Testis (tissue), 2 donors: ENCODE measurements at regions not wholly inside any gene's neighbourhood (a gene's known extent, or its start where the extent isn't known, plus 50 kb on each side); places are given as distances from the start of the nearest gene placed in this dataset.
A peak's percentile ranks its signal among the peaks of the same experiment; 100 is the strongest.

Experiments used
- DNase-seq: peaks from one replicate; pipeline ENCODE4 v3.0.0-alpha.2; 2019
- H3K27ac ChIP-seq, 2 donors: fragments of 200-600 bp; sonication (generic); one replicate each; pipeline ENCODE4 v1.5.1; 2019
- H3K27me3 ChIP-seq: fragments of 200-600 bp; sonication (generic); one replicate; pipeline ENCODE4 v1.5.1; 2019
- H3K36me3 ChIP-seq: fragments of 200-600 bp; sonication (generic); one replicate; pipeline ENCODE4 v1.5.1; 2017; ENCODE audit warnings: low read depth; ENCODE audit errors: missing control alignments
- H3K4me1 ChIP-seq: fragments of 200-600 bp; sonication (generic); one replicate; pipeline ENCODE4 v1.5.1; 2019
- H3K4me3 ChIP-seq, 2 donors: fragments of 200-600 bp; sonication (generic); one replicate each; pipeline ENCODE4 v1.5.1; 2017 to 2019
- H3K9me3 ChIP-seq: fragments of 200-600 bp; sonication (generic); one replicate; pipeline ENCODE4 v1.5.1; 2017
- CTCF ChIP-seq, 3 experiments: fragments of 450-650 bp in 2 of 3; fragments of 200-600 bp in 1 of 3; sonication (generic) in 1 of 3; IDR thresholded peaks; one replicate each; pipeline ENCODE4 v1.5.1; 2016 to 2019; ENCODE audit warnings: antibody characterized with exemption in 3 of 3, mild to moderate bottlenecking in 2 of 3, moderate library complexity in 1 of 3
- POLR2A ChIP-seq: fragments of 450-650 bp; IDR thresholded peaks from one replicate; pipeline ENCODE4 v1.6.1; 2017; ENCODE audit warnings: antibody characterized with exemption, mild to moderate bottlenecking, moderate library complexity
- WGBS, 2 donors: methylation state at CpG; one replicate each; pipeline ENCODE4 v1.1.5; 2018; 5-methylcytosine and 5-hydroxymethylcytosine counted together
- intact Hi-C: fragments of 100-400 bp; cut with DNase I; formaldehyde crosslinking; loops from one replicate; pipeline ENCODE4 v1.15.1; 2023; ENCODE audit warnings: low total_unique reads

GRCh38 chr20:48354320-48354876 lies 473.4 kb downstream of the PREX1 start:
- no peaks in the 10 kb centered on the region for H3K36me3 ChIP-seq
- WGBS, 2 donors, result 83 to 92% methylated on average over 2 of the region's 2 CpGs
- H3K9me3 ChIP-seq, result no peaks in the 10 kb centered on the region
- no peaks in the 10 kb centered on the region for H3K4me1 ChIP-seq
- H3K27me3 ChIP-seq, result no peaks in the 10 kb centered on the region
- no peak overlapping the region for H3K27ac ChIP-seq
- intact Hi-C loops, result no loop called here
- no peak overlapping the region for H3K4me3 ChIP-seq
- TF ChIP-seq CTCF (IDR thresholded peaks at IDR 0.05), result no peak
- TF ChIP-seq POLR2A, result no peak
- no peak for DNase-seq

GRCh38 chr20:48352628-48353027 lies 475.2 kb downstream of the PREX1 start:
- DNase-seq, result no peak
- H3K4me1 ChIP-seq, result no peaks in the 10 kb centered on the region
- no peak for TF ChIP-seq CTCF (IDR thresholded peaks at IDR 0.05)
- TF ChIP-seq POLR2A, result no peak
- WGBS, 2 donors, result 93 to 97% methylated on average over 3 of the region's 3 CpGs
- intact Hi-C loops, result no loop called here
- no peak overlapping the region for H3K27ac ChIP-seq
- no peaks in the 10 kb centered on the region for H3K9me3 ChIP-seq
- H3K36me3 ChIP-seq, result no peaks in the 10 kb centered on the region
- H3K27me3 ChIP-seq, result no peaks in the 10 kb centered on the region
- no peak overlapping the region for H3K4me3 ChIP-seq

- Histone ChIP-seq H3K4me1 (no peaks in the 10 kb centered on the region), H3K27me3 (no peaks in the 10 kb centered on the region), H3K4me3 (no peak overlapping the region), H3K27ac (no peak overlapping the region), H3K9me3 (no peaks in the 10 kb centered on the region), H3K36me3 (no peaks in the 10 kb centered on the region)
- TF ChIP-seq CTCF (IDR thresholded peaks at IDR 0.05) (no peak), POLR2A (no peak)
- whole genome bisulfite sequencing, 2 donors, result 88 to 90% methylated on average over 2 of the region's 2 CpGs
- DNase-seq, result no peak
- intact Hi-C loops, result no loop called here
Measured at GRCh38 chr20:48352042-48352441, 475.8 kb downstream of the PREX1 start.

- Histone ChIP-seq H3K36me3 (no peaks in the 10 kb centered on the region), H3K9me3 (no peaks in the 10 kb centered on the region), H3K27ac (no peak overlapping the region), H3K27me3 (no peaks in the 10 kb centered on the region), H3K4me3 (no peak overlapping the region), H3K4me1 (no peaks in the 10 kb centered on the region)
- intact Hi-C loops, result no loop called here
- DNase-seq, result peak; percentile 65
- 74 to 93% methylated on average over 5 of the region's 5 CpGs for WGBS, 2 donors
- TF ChIP-seq CTCF (IDR thresholded peaks at IDR 0.05) (peak in 1 of 3 experiments; percentile 36), POLR2A (no peak)
Measured at GRCh38 chr20:48350313-48350988, 477.3 kb downstream of the PREX1 start.

GRCh38 chr20:48349656-48350055 lies 478.1 kb downstream of the PREX1 start:
- H3K27ac ChIP-seq, result no peak overlapping the region
- no peak for DNase-seq
- H3K9me3 ChIP-seq, result no peaks in the 10 kb centered on the region
- H3K4me3 ChIP-seq, result no peak overlapping the region
- no peaks in the 10 kb centered on the region for H3K4me1 ChIP-seq
- TF ChIP-seq POLR2A (no peak), CTCF (IDR thresholded peaks at IDR 0.05) (no peak)
- H3K36me3 ChIP-seq, result no peaks in the 10 kb centered on the region
- intact Hi-C loops, result no loop called here
- 50 to 58% methylated on average over 4 of the region's 4 CpGs for WGBS, 2 donors
- no peaks in the 10 kb centered on the region for H3K27me3 ChIP-seq
